ENCODE measurements at regions not wholly inside any gene's neighbourhood (a gene's known extent, or its start where the extent isn't known, plus 50 kb on each side); places are given as distances from the start of the nearest gene placed in this dataset.

GRCh38 chr7:114180556-114181266 is 233.9 kb upstream of the FOXP2 start:
- no peak for TF ChIP-seq CTCF (IDR thresholded peaks at IDR 0.05)
- TF ChIP-seq POLR2A (IDR thresholded peaks at IDR 0.05) = no peak
